K562 (cell line): ENCODE measurements at regions not wholly inside any gene's neighbourhood (a gene's known extent, or its start where the extent isn't known, plus 50 kb on each side); places are given as distances from the start of the nearest gene placed in this dataset.

Experiments used
- ATAC-seq: fragments of 200-7000 bp; cut with Tn5 transposase; 3 replicates; pipeline ENCODE4 v1.9.1; 2020; ENCODE audit warnings: moderate library complexity
- BruUV-seq: library from RNA; stranded (reverse); fragments of 400-500 nt; replicated peaks from 2 replicates; lab custom pipeline; 2021; lab: Mats Ljungman, UMichigan
- CTCF ChIA-PET: fragments of 300-600 bp; formaldehyde crosslinking; extraction: SDS; loops from one replicate; lab custom pipeline; 2021; ENCODE audit warnings: low intra/inter-chr PET ratio; lab: Yijun Ruan, JAX
- POLR2A ChIA-PET: fragments of 300-600, 350-650 bp; sonication (Branson Sonifier 250); formaldehyde crosslinking; extraction: SDS; loops from one replicate; lab custom pipeline; 2021; ENCODE audit warnings: antibody characterized with exemption, inconsistent platforms; lab: Yijun Ruan, JAX
- DNase-seq, 4 experiments: peaks; one replicate each; pipeline versions ENCODE4 v3.0.0 to v3.0.0-alpha.2; 2011 to 2018; ENCODE audit warnings: low spot score in 3 of 4, mixed read lengths in 3 of 4; ENCODE audit errors: extremely low read depth in 1 of 4
- FAIRE-seq: peaks from 2 replicates; lab custom pipeline; 2011; peaks lifted over from hg19 to GRCh38; lab: Jason Lieb, UNC
- H2AFZ ChIP-seq: 2 replicates; pipeline ENCODE4 v1.6.0; 2011; ENCODE audit warnings: low read depth, low read length, control low read depth, inconsistent platforms
- H3K27ac ChIP-seq: fragments of 200-600 bp; 3 replicates; pipeline ENCODE4 v1.8.0; 2011; ENCODE audit warnings: low read depth, mild to moderate bottlenecking, control low read depth, inconsistent platforms, low read length, moderate library complexity, mixed read lengths; ENCODE audit errors: extremely low read depth
- H3K27me3 ChIP-seq, 2 experiments: fragments of 300-600 bp in 1 of 2; 2 replicates in 1 of 2; 3 replicates in 1 of 2; pipeline versions ENCODE4 v1.6.0 to v1.8.0; 2011; ENCODE audit warnings: inconsistent platforms in 2 of 2, low read length in 2 of 2, mild to moderate bottlenecking in 1 of 2, mixed read lengths in 1 of 2, moderate library complexity in 1 of 2; ENCODE audit not compliant: control insufficient read depth in 2 of 2, insufficient read depth in 2 of 2
- H3K36me3 ChIP-seq: fragments of 300-600 bp; 3 replicates; pipeline ENCODE4 v1.8.0; 2011; ENCODE audit warnings: mild to moderate bottlenecking, low read length, inconsistent platforms; ENCODE audit not compliant: control insufficient read depth, insufficient read depth
- H3K4me1 ChIP-seq, 2 experiments: fragments of 200-600 bp in 1 of 2; replicated peaks in 1 of 2; 2 replicates in 1 of 2; 3 replicates in 1 of 2; pipeline versions ENCODE4 v1.5.1 to v1.8.0; 2011; ENCODE audit warnings: inconsistent platforms in 2 of 2, low read length in 2 of 2, mild to moderate bottlenecking in 1 of 2, mixed read lengths in 1 of 2, moderate library complexity in 1 of 2; ENCODE audit not compliant: control insufficient read depth in 2 of 2, insufficient read depth in 2 of 2
- H3K4me2 ChIP-seq: 2 replicates; pipeline ENCODE4 v1.6.1; 2011; ENCODE audit warnings: low read length, control low read depth, inconsistent platforms, mixed read lengths; ENCODE audit not compliant: insufficient read depth
- H3K4me3 ChIP-seq: fragments of 200-600 bp; sonication (generic), shearing (Covaris generic); 2 replicates; pipeline ENCODE4 v1.5.1; 2016; ENCODE audit warnings: control low read depth, inconsistent platforms
- H3K79me2 ChIP-seq: fragments of 200-600 bp; 3 replicates; pipeline ENCODE4 v1.8.0; 2011; ENCODE audit warnings: low read length, inconsistent platforms; ENCODE audit not compliant: control insufficient read depth, insufficient read depth
- H3K9ac ChIP-seq, 2 experiments: 2 replicates each; pipeline versions ENCODE4 v1.6.0 to v1.6.1; 2011; ENCODE audit warnings: low read depth in 2 of 2, low read length in 2 of 2, control low read depth in 1 of 2, inconsistent platforms in 1 of 2, mild to moderate bottlenecking in 1 of 2, mixed read lengths in 1 of 2; ENCODE audit not compliant: insufficient read depth in 1 of 2
- H3K9me1 ChIP-seq: one replicate; pipeline ENCODE4 v1.6.0; 2011; ENCODE audit warnings: inconsistent platforms, mild to moderate bottlenecking, low read length, moderate library complexity; ENCODE audit not compliant: control insufficient read depth, insufficient read depth
- H3K9me3 ChIP-seq: replicated peaks from 2 replicates; pipeline ENCODE4 v1.5.1; 2011; ENCODE audit warnings: low read depth, low read length, inconsistent platforms; ENCODE audit not compliant: control insufficient read depth, insufficient read depth
- H4K20me1 ChIP-seq: replicated peaks from 2 replicates; pipeline ENCODE4 v1.6.1; 2011; ENCODE audit warnings: low read length, inconsistent platforms, mixed read lengths; ENCODE audit not compliant: control insufficient read depth, insufficient read depth
- CHD7 ChIP-seq: fragments of 200-600 bp; sonication (generic); IDR thresholded peaks from one replicate; pipeline ENCODE4 v1.6.1; 2012; ENCODE audit warnings: mild to moderate bottlenecking, low read depth, low read length, inconsistent platforms
- CREB3 ChIP-seq: fragments of 450-650 bp; conservative IDR thresholded peaks from 2 replicates; pipeline ENCODE4 v1.6.1; 2016; ENCODE audit warnings: missing genetic modification characterization, low read depth, mild to moderate bottlenecking, missing compliant biosample characterization, moderate library complexity
- ESRRA ChIP-seq: fragments of 450-650 bp; IDR thresholded peaks from 2 replicates; pipeline ENCODE4 v1.6.1; 2014; ENCODE audit warnings: low read depth, mild to moderate bottlenecking, moderate library complexity, borderline replicate concordance
- MBD1 ChIP-seq: fragments of 250-450 bp; sonication (Bioruptor Pico); IDR thresholded peaks from 2 replicates; pipeline ENCODE4 v1.8.0; 2022; ENCODE audit warnings: inconsistent platforms
- NRF1 ChIP-seq, 2 experiments: fragments of 450-650 bp; IDR thresholded peaks in 1 of 2; conservative IDR thresholded peaks in 1 of 2; 2 replicates each; pipeline ENCODE4 v1.6.1; 2014; ENCODE audit warnings: mild to moderate bottlenecking in 2 of 2
- STAT5B ChIP-seq: fragments of 250-450 bp; sonication (Bioruptor Pico); IDR thresholded peaks from 2 replicates; pipeline ENCODE4 v1.8.0; 2021; ENCODE audit warnings: mild to moderate bottlenecking, inconsistent platforms
- ZNF436 ChIP-seq: fragments of 250-450, 450-650 bp; sonication (Bioruptor Pico); formaldehyde crosslinking; IDR thresholded peaks from 2 replicates; pipeline ENCODE4 v1.7.0; 2020; ENCODE audit warnings: mild to moderate bottlenecking
- ZNF695 ChIP-seq: fragments of 450-650 bp; formaldehyde crosslinking; IDR thresholded peaks from 2 replicates; pipeline ENCODE4 v1.4.0; 2020; ENCODE audit warnings: mild to moderate bottlenecking, moderate library complexity
- ZNF764 ChIP-seq: fragments of 250-450 bp; sonication (Bioruptor Pico); IDR thresholded peaks from 2 replicates; pipeline ENCODE4 v1.4.0; 2020; ENCODE audit warnings: low read depth, mild to moderate bottlenecking, moderate library complexity
- WGBS: fragments of 100-300 bp; shearing (Covaris generic); methylation state at CpG from one replicate; pipeline ENCODE4 v1.1.6; 2016; ENCODE audit warnings: low coverage, mixed read lengths; ENCODE audit not compliant: insufficient coverage; ENCODE audit errors: missing lambda C conversion rate; 5-methylcytosine and 5-hydroxymethylcytosine counted together
- in situ Hi-C: fragments of 300-500 bp; cut with MboI; formaldehyde crosslinking; loops from 4 replicates; pipeline ENCODE4 v1.15.0; 2018; ENCODE audit warnings: inconsistent platforms, mixed read lengths
- intact Hi-C: fragments of 100-400 bp; cut with micrococcal nuclease; formaldehyde crosslinking; loops from 2 replicates; pipeline ENCODE4 v1.14.2; 2022

GRCh38 chr10:53434413-53434812 lies 661.8 kb upstream of the MBL2 start:
- Histone ChIP-seq H3K9me1 (no peaks in the 10 kb centered on the region), H4K20me1 (no peaks in the 10 kb centered on the region), H3K4me1 (no peaks in the 10 kb centered on the region), H3K79me2 (no peaks in the 10 kb centered on the region), H3K36me3 (no peaks in the 10 kb centered on the region), H3K27ac (no peak overlapping the region), H2AFZ (no peak overlapping the region), H3K4me3 (no peak overlapping the region), H3K9me3 (no peaks in the 10 kb centered on the region), H3K9ac (no peak overlapping the region), H3K4me2 (no peak overlapping the region), H3K27me3 (no peaks in the 10 kb centered on the region)
- DNase-seq (no peak), ATAC-seq (no peak), FAIRE-seq (no peak)
- WGBS, result 1% methylated on average over 4 of the region's 4 CpGs
- intact Hi-C loops (no loop called here), in situ Hi-C loops (no loop called here)
- POLR2A ChIA-PET, result no interaction called here
- BruUV-seq, result no TSS peak
- CTCF ChIA-PET, result no interaction called here
- TF ChIP-seq MBD1 (CRISPR knock-in tag), result no peak
- no peak for TF ChIP-seq ZNF436 (CRISPR knock-in tag)
- TF ChIP-seq ZNF764 (CRISPR knock-in tag), result no peak
- TF ChIP-seq NRF1 (conservative IDR thresholded peaks at IDR 0.05 in 1 of 2, IDR thresholded peaks at IDR 0.05 in 1 of 2), result no peak
- TF ChIP-seq CREB3 (tag), result no peak
- TF ChIP-seq CHD7, result no peak
- TF ChIP-seq ESRRA, result no peak
- no peak for TF ChIP-seq ZNF695 (CRISPR knock-in tag)
- no peak for TF ChIP-seq STAT5B (CRISPR knock-in tag)
